Right atrium auricular region (tissue), 2 donors: ENCODE measurements at regions not wholly inside any gene's neighbourhood (a gene's known extent, or its start where the extent isn't known, plus 50 kb on each side); places are given as distances from the start of the nearest gene placed in this dataset.

ENCODE experiments used
- DNase-seq: peaks from one replicate; pipeline ENCODE4 v3.0.0-alpha.2; 2019; ENCODE audit warnings: low spot score
- H3K27ac ChIP-seq, 2 donors: fragments of 200-600 bp; sonication (generic); 1 replicate in 1 of 2; 2 replicates in 1 of 2; pipeline ENCODE4 v1.5.1; 2016 to 2019
- H3K27me3 ChIP-seq, 2 donors: fragments of 200-600 bp; sonication (generic); one replicate each; pipeline versions ENCODE4 v1.5.1 to v1.6.0; 2017 to 2019
- H3K36me3 ChIP-seq: fragments of 200-600 bp; sonication (generic); one replicate; pipeline ENCODE4 v1.5.1; 2016
- H3K4me1 ChIP-seq, 2 donors: fragments of 200-600 bp; sonication (generic); one replicate each; pipeline versions ENCODE4 v1.5.1 to v1.6.0; 2017 to 2019
- H3K4me3 ChIP-seq, 2 donors: fragments of 200-600 bp; sonication (generic); 1 replicate in 1 of 2; 2 replicates in 1 of 2; pipeline ENCODE4 v1.5.1; 2017 to 2019; ENCODE audit warnings: mild to moderate bottlenecking in 1 of 2, moderate library complexity in 1 of 2
- H3K9me3 ChIP-seq, 2 donors: fragments of 200-600 bp; sonication (generic); one replicate each; pipeline ENCODE4 v1.5.1; 2019
- CTCF ChIP-seq, 2 donors: fragments of 200-600 bp; sonication (generic); IDR thresholded peaks; one replicate each; pipeline ENCODE4 v1.5.1; 2019; ENCODE audit warnings: antibody characterized with exemption in 2 of 2

- no peak for TF ChIP-seq CTCF (IDR thresholded peaks at IDR 0.05)
- Histone ChIP-seq H3K36me3 (no peaks in the 10 kb centered on the region), H3K27ac (no peak overlapping the region), H3K4me1 (no peaks in the 10 kb centered on the region), H3K4me3 (no peak overlapping the region), H3K27me3 (no peaks in the 10 kb centered on the region), H3K9me3 (no peaks in the 10 kb centered on the region)
- DNase-seq, result no peak
Measured at GRCh38 chr11:27838674-27839073, 138.4 kb upstream of the BDNF start.

- no peaks in the 10 kb centered on the region for H3K27me3 ChIP-seq
- H3K9me3 ChIP-seq, result no peaks in the 10 kb centered on the region
- H3K4me3 ChIP-seq, result no peak overlapping the region
- TF ChIP-seq CTCF (IDR thresholded peaks at IDR 0.05), result no peak
- no peak for DNase-seq
- H3K4me1 ChIP-seq, result no peaks in the 10 kb centered on the region
- no peaks in the 10 kb centered on the region for H3K36me3 ChIP-seq
- no peak overlapping the region for H3K27ac ChIP-seq
Measured at GRCh38 chr11:27837895-27838563, 137.8 kb upstream of the BDNF start.

GRCh38 chr11:27830206-27830605, 130.0 kb upstream of the BDNF start:
- no peak for TF ChIP-seq CTCF (IDR thresholded peaks at IDR 0.05)
- Histone ChIP-seq H3K36me3 (no peaks in the 10 kb centered on the region), H3K27ac (no peak overlapping the region), H3K4me3 (no peak overlapping the region), H3K27me3 (no peaks in the 10 kb centered on the region), H3K9me3 (peaks cover 0 to 4% of the 10 kb centered on the region in 2 donors), H3K4me1 (no peaks in the 10 kb centered on the region)
- no peak for DNase-seq

GRCh38 chr11:27820249-27820648, 120.0 kb upstream of the BDNF start:
- Histone ChIP-seq H3K27me3 (no peaks in the 10 kb centered on the region), H3K27ac (no peak overlapping the region), H3K4me1 (no peaks in the 10 kb centered on the region), H3K9me3 (no peaks in the 10 kb centered on the region), H3K4me3 (no peak overlapping the region), H3K36me3 (no peaks in the 10 kb centered on the region)
- no peak for DNase-seq
- no peak for TF ChIP-seq CTCF (IDR thresholded peaks at IDR 0.05)

- Histone ChIP-seq H3K4me3 (no peak overlapping the region), H3K9me3 (no peaks in the 10 kb centered on the region), H3K36me3 (no peaks in the 10 kb centered on the region), H3K4me1 (no peaks in the 10 kb centered on the region), H3K27me3 (no peaks in the 10 kb centered on the region), H3K27ac (no peak overlapping the region)
- no peak for DNase-seq
- no peak for TF ChIP-seq CTCF (IDR thresholded peaks at IDR 0.05)
Measured at GRCh38 chr11:27816197-27816596, 115.9 kb upstream of the BDNF start.

GRCh38 chr11:27812341-27812740, 112.1 kb upstream of the BDNF start:
- Histone ChIP-seq H3K9me3 (no peaks in the 10 kb centered on the region), H3K36me3 (no peaks in the 10 kb centered on the region), H3K27ac (no peak overlapping the region), H3K27me3 (no peaks in the 10 kb centered on the region), H3K4me3 (no peak overlapping the region), H3K4me1 (no peaks in the 10 kb centered on the region)
- TF ChIP-seq CTCF (IDR thresholded peaks at IDR 0.05), result no peak
- DNase-seq, result no peak
